ENCODE measurements at regions not wholly inside any gene's neighbourhood (a gene's known extent, or its start where the extent isn't known, plus 50 kb on each side); places are given as distances from the start of the nearest gene placed in this dataset.

DNA sequence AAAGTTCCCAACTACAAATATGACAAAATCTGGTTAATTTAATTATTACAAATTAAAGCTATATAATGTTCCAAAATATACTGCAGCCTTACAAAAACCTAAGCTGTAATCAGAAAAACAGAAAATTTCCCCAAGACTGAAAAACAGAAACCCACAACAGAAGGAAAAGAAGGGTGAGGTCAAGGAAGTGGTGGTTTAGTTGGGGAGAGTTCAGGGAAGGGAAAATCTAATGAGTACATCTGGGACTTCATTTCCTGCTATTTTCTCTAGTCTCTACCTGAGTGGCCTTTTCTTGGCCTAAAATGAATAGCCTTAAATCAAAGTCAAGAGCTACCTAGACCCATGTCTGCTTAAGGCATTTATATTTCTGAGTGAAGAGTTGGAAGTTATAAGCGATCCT is 66.2 kb upstream of the BEND6 start:
- no peak overlapping the region for H3K4me3 ChIP-seq
- no peak for TF ChIP-seq EP300 (IDR thresholded peaks at IDR 0.05)
- TF ChIP-seq POLR2A (IDR thresholded peaks at IDR 0.05), result no peak
- TF ChIP-seq, protein P1, sequence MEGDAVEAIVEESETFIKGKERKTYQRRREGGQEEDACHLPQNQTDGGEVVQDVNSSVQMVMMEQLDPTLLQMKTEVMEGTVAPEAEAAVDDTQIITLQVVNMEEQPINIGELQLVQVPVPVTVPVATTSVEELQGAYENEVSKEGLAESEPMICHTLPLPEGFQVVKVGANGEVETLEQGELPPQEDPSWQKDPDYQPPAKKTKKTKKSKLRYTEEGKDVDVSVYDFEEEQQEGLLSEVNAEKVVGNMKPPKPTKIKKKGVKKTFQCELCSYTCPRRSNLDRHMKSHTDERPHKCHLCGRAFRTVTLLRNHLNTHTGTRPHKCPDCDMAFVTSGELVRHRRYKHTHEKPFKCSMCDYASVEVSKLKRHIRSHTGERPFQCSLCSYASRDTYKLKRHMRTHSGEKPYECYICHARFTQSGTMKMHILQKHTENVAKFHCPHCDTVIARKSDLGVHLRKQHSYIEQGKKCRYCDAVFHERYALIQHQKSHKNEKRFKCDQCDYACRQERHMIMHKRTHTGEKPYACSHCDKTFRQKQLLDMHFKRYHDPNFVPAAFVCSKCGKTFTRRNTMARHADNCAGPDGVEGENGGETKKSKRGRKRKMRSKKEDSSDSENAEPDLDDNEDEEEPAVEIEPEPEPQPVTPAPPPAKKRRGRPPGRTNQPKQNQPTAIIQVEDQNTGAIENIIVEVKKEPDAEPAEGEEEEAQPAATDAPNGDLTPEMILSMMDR (IDR thresholded peaks at IDR 0.05), result no peak
- intact Hi-C loops (cut with DNase I), result no loop called here
- H3K27me3 ChIP-seq, result no peaks in the 10 kb centered on the region
- WGBS, 2 donors, result 93 to 94% methylated on average over 1 of the region's 1 CpG
- no peaks in the 10 kb centered on the region for H3K9me3 ChIP-seq
- peaks cover 0 to 12% (median 6%) of the 10 kb centered on the region in 4 donors for H3K4me1 ChIP-seq
- DNase-seq, result no peak
- no peak overlapping the region for H3K27ac ChIP-seq
- no peaks in the 10 kb centered on the region for H3K36me3 ChIP-seq

DNA sequence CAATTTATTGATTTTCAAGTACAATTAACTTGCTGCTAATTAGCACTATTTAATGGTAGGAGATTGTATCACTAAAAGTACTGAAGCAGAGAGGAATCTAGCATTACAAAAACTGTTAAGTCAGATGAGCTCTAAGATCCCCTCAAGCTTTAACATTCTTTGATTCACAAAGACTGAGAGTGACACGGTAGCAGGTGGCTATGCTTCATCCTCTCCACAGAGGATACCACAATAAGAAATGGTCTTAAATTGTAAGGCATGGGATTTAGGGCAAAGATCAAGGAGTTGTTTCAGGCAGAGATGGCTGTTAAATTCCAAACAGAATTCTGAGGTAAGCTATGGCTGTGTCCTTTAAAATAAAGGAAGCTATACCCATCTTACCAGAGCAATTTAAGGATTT is 67.8 kb upstream of the BEND6 start:
- no peaks in the 10 kb centered on the region for H3K9me3 ChIP-seq
- WGBS, 2 donors, result 68 to 74% methylated on average over 1 of the region's 1 CpG
- H3K4me3 ChIP-seq, result no peak overlapping the region
- peaks cover 0 to 12% (median 6%) of the 10 kb centered on the region in 4 donors for H3K4me1 ChIP-seq
- H3K27ac ChIP-seq, result no peak overlapping the region
- TF ChIP-seq EP300 (IDR thresholded peaks at IDR 0.05) (no peak), POLR2A (IDR thresholded peaks at IDR 0.05) (no peak), POLR2AphosphoS5 (IDR thresholded peaks at IDR 0.05) (no peak)
- TF ChIP-seq, protein P1 (IDR thresholded peaks at IDR 0.05), result no peak
- H3K27me3 ChIP-seq, result no peaks in the 10 kb centered on the region
- H3K36me3 ChIP-seq, result no peaks in the 10 kb centered on the region
- intact Hi-C loops (cut with DNase I), result no loop called here
- DNase-seq, result no peak

DNA sequence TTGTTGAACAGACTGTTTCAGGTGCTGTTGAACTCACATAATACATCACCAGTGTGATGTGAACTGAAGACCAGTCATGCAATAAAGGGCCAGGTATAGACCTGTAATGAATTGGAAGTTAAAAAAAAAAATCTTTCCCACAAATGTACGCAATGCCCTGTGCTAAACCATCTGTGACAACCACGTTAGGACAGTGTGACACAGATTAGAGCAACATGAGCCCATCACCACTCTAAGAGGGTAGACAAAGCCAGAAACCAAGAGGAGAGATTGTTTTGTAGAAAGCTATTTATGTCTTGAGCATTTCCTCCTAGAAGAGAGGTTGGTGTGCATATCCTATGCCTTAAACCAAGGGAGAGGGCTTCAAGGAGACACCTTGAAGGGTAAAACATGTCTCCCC is 77.0 kb upstream of the BEND6 start:
- Histone ChIP-seq H3K4me3 (no peak overlapping the region), H3K27ac (no peak overlapping the region), H3K27me3 (no peaks in the 10 kb centered on the region), H3K4me1 (no peaks in the 10 kb centered on the region), H3K36me3 (no peaks in the 10 kb centered on the region), H3K9me3 (peaks cover 0 to 1% (median 0%) of the 10 kb centered on the region in 4 donors)
- no peak for TF ChIP-seq POLR2AphosphoS5 (IDR thresholded peaks at IDR 0.05)
- TF ChIP-seq POLR2A (IDR thresholded peaks at IDR 0.05), result no peak
- TF ChIP-seq, protein P1 (IDR thresholded peaks at IDR 0.05), result no peak
- TF ChIP-seq EP300 (IDR thresholded peaks at IDR 0.05), result no peak
- 85 to 92% methylated on average over 2 of the region's 2 CpGs for WGBS, 2 donors
- DNase-seq, result no peak
- intact Hi-C loops (cut with DNase I), result no loop called here

DNA sequence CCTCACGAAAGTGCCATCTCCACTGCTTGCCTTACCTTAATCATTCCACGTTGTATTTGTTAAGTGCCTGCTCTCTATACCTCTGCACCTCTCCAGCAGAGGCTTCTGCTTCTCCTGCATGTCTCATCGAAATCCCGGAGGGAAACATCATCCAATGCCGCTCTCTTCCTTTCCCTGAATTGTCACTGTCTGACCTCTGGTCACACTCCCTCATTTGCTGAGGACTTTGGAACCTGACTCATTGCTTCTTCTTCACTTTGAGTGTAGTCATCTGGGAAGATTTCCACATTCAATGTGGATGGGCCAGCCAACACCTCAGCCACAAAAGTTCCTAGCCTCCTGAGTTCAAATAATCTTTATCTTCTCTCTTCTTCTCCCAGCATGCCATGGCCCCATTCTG is 78.9 kb upstream of the BEND6 start:
- TF ChIP-seq EP300 (IDR thresholded peaks at IDR 0.05) (no peak), POLR2A (IDR thresholded peaks at IDR 0.05) (no peak), POLR2AphosphoS5 (IDR thresholded peaks at IDR 0.05) (no peak)
- TF ChIP-seq, protein P1 (IDR thresholded peaks at IDR 0.05), result no peak
- Histone ChIP-seq H3K9me3 (peaks cover 0 to 1% (median 0%) of the 10 kb centered on the region in 4 donors), H3K4me1 (no peaks in the 10 kb centered on the region), H3K4me3 (no peak overlapping the region), H3K27me3 (no peaks in the 10 kb centered on the region), H3K36me3 (no peaks in the 10 kb centered on the region), H3K27ac (no peak overlapping the region)
- intact Hi-C loops (cut with DNase I), result no loop called here
- 24 to 78% methylated on average over 5 of the region's 5 CpGs for WGBS, 2 donors
- DNase-seq, result no peak

DNA sequence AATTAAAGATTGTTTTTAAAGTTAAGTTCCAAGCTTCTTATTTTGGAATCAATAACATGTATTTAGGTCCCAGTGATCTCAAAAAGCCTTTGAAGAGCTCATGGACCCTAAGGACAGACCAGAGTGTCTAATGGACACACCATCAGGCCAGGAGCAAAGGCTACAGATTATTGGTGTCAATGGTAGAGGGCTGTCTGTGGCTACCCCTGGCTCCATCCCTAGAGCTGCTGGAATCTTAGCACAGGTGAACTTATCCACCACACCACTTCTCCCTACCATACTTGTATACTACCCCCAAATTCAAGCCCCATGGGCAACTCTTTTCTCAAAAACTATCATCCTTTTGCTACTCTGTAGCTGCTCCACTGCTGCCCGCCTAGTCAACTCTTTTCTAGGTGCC is 79.4 kb upstream of the BEND6 start:
- WGBS, 2 donors, result 69 to 92% methylated on average over 1 of the region's 1 CpG
- intact Hi-C loops (cut with DNase I), result no loop called here
- no peaks in the 10 kb centered on the region for H3K4me1 ChIP-seq

More for the DNA sequence above, 79.4 kb upstream of the BEND6 start:
- Histone ChIP-seq H3K27me3 (no peaks in the 10 kb centered on the region), H3K9me3 (peaks cover 0 to 1% (median 0%) of the 10 kb centered on the region in 4 donors), H3K4me3 (no peak overlapping the region), H3K27ac (no peak overlapping the region), H3K36me3 (no peaks in the 10 kb centered on the region)
- no peak for DNase-seq
- no peak for TF ChIP-seq POLR2AphosphoS5 (IDR thresholded peaks at IDR 0.05)
- TF ChIP-seq, protein P1 (IDR thresholded peaks at IDR 0.05), result no peak
- TF ChIP-seq POLR2A (IDR thresholded peaks at IDR 0.05), result no peak
- TF ChIP-seq EP300 (IDR thresholded peaks at IDR 0.05), result no peak
